Activated B cell treated with CpG ODN at 0.5 μM for 24 hours (primary cell): ENCODE measurements at regions not wholly inside any gene's neighbourhood (a gene's known extent, or its start where the extent isn't known, plus 50 kb on each side); places are given as distances from the start of the nearest gene placed in this dataset.

ENCODE experiments used
- ATAC-seq: fragments of 200-7000 bp; cut with Tn5 transposase; one replicate; pipeline ENCODE4 v1.10.0; 2021; ENCODE audit warnings: low read depth, mild to moderate bottlenecking, moderate library complexity
- CTCF ChIA-PET: fragments of 350-600 bp; sonication (Branson Sonifier 250); formaldehyde crosslinking; loops from one replicate; lab custom pipeline; 2021; ENCODE audit warnings: antibody characterized with exemption; lab: Charles Lee
- POLR2A ChIA-PET: fragments of 350-600 bp; sonication (Branson Sonifier 250); formaldehyde crosslinking; loops from one replicate; lab custom pipeline; 2021; ENCODE audit warnings: antibody characterized with exemption; lab: Charles Lee
- DNase-seq: peaks from one replicate; pipeline ENCODE4 v3.0.0; 2022
- H3K27ac Mint-ChIP-seq: one replicate; pipeline ENCODE4 v1.8.0; 2020; ENCODE audit warnings: mixed read lengths
- H3K27me3 Mint-ChIP-seq: one replicate; pipeline ENCODE4 v1.8.0; 2021; ENCODE audit warnings: mixed read lengths
- H3K36me3 Mint-ChIP-seq: one replicate; pipeline ENCODE4 v1.8.0; 2021; ENCODE audit warnings: low read depth, mixed read lengths
- H3K4me1 Mint-ChIP-seq: one replicate; pipeline ENCODE4 v1.8.0; 2021; ENCODE audit warnings: mixed read lengths
- H3K4me3 Mint-ChIP-seq: one replicate; pipeline ENCODE4 v1.8.0; 2020; ENCODE audit warnings: mild to moderate bottlenecking, mixed read lengths
- H3K9me3 Mint-ChIP-seq: one replicate; pipeline ENCODE4 v1.8.0; 2020; ENCODE audit warnings: mixed read lengths
- CTCF ChIP-seq: fragments of 200-600 bp; IDR thresholded peaks from one replicate; pipeline ENCODE4 v1.8.0; 2022; ENCODE audit warnings: antibody characterized with exemption, mild to moderate bottlenecking
- intact Hi-C: fragments of 100-400 bp; cut with micrococcal nuclease; formaldehyde crosslinking; loops from one replicate; pipeline ENCODE4 v1.15.1; 2024

- Mint-ChIP-seq H3K4me3 (no peak overlapping the region), H3K27ac (no peak overlapping the region), H3K36me3 (no peaks in the 10 kb centered on the region), H3K4me1 (no peaks in the 10 kb centered on the region), H3K9me3 (no peaks in the 10 kb centered on the region), H3K27me3 (peaks cover 3% of the 10 kb centered on the region)
- ATAC-seq = no peak
- TF ChIP-seq CTCF = no peak
- POLR2A ChIA-PET = no interaction called here
- CTCF ChIA-PET = no interaction called here
- DNase-seq = no peak
- intact Hi-C loops = no loop called here
Measured at GRCh38 chr2:172248381-172248780, 145.7 kb upstream of the DLX2 start.

GRCh38 chr2:172248785-172249187 lies 146.1 kb upstream of the DLX2 start:
- POLR2A ChIA-PET = no interaction called here
- DNase-seq (no peak), ATAC-seq (no peak)
- Mint-ChIP-seq H3K4me1 (no peaks in the 10 kb centered on the region), H3K27ac (no peak overlapping the region), H3K9me3 (no peaks in the 10 kb centered on the region), H3K4me3 (no peak overlapping the region), H3K36me3 (no peaks in the 10 kb centered on the region), H3K27me3 (peaks cover 2% of the 10 kb centered on the region)
- CTCF ChIA-PET = no interaction called here
- intact Hi-C loops = no loop called here
- no peak for TF ChIP-seq CTCF

- intact Hi-C loops = no loop called here
- ChIA-PET CTCF (no interaction called here), POLR2A (no interaction called here)
- Mint-ChIP-seq H3K4me1 (no peaks in the 10 kb centered on the region), H3K27me3 (peaks cover 4% of the 10 kb centered on the region), H3K9me3 (no peaks in the 10 kb centered on the region), H3K27ac (no peak overlapping the region), H3K36me3 (no peaks in the 10 kb centered on the region), H3K4me3 (no peak overlapping the region)
- ATAC-seq = no peak
- DNase-seq = no peak
- no peak for TF ChIP-seq CTCF
Measured at GRCh38 chr2:172249334-172249733, 146.6 kb upstream of the DLX2 start.

GRCh38 chr2:172249986-172250385 lies 147.3 kb upstream of the DLX2 start:
- no peak overlapping the region for H3K27ac Mint-ChIP-seq
- ATAC-seq (no peak), DNase-seq (no peak)
- ChIA-PET POLR2A (no interaction called here), CTCF (no interaction called here)
- H3K4me1 Mint-ChIP-seq = no peaks in the 10 kb centered on the region
- no peak for TF ChIP-seq CTCF
- H3K9me3 Mint-ChIP-seq = no peaks in the 10 kb centered on the region
- no peak overlapping the region for H3K4me3 Mint-ChIP-seq
- intact Hi-C loops = no loop called here
- peaks cover 4% of the 10 kb centered on the region for H3K27me3 Mint-ChIP-seq
- H3K36me3 Mint-ChIP-seq = no peaks in the 10 kb centered on the region

GRCh38 chr2:172251231-172251630 lies 148.5 kb upstream of the DLX2 start:
- Mint-ChIP-seq H3K9me3 (no peaks in the 10 kb centered on the region), H3K4me3 (no peak overlapping the region), H3K27me3 (peaks cover 4% of the 10 kb centered on the region), H3K4me1 (no peaks in the 10 kb centered on the region), H3K27ac (no peak overlapping the region), H3K36me3 (no peaks in the 10 kb centered on the region)
- CTCF ChIA-PET = no interaction called here
- intact Hi-C loops = no loop called here
- POLR2A ChIA-PET = no interaction called here
- DNase-seq (no peak), ATAC-seq (no peak)
- no peak for TF ChIP-seq CTCF
